ENCODE measurements at regions not wholly inside any gene's neighbourhood (a gene's known extent, or its start where the extent isn't known, plus 50 kb on each side); places are given as distances from the start of the nearest gene placed in this dataset.

DNA sequence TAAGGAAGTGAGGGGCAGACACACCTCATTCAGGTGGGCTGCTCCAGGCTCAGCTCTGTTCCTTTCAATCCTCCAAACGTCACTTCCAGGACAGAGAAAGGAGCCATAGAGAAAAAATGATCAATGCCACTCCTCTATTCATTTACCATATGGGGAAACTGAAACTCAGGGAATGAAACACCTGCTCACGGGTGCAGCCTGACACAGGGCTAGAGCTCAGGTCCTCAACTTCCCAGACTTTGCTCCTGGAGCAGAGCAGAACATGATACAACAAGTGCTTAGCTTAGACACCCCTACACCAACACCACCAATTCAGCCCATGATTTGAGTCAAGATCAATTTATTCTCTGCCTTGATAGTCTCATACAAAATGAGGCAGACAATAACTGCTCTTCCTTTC, 58.5 kb upstream of the LPP start:
- no peak overlapping the region for H3K27ac ChIP-seq
- no peak for TF ChIP-seq ZFX (IDR thresholded peaks at IDR 0.05)
- TF ChIP-seq, protein P1, sequence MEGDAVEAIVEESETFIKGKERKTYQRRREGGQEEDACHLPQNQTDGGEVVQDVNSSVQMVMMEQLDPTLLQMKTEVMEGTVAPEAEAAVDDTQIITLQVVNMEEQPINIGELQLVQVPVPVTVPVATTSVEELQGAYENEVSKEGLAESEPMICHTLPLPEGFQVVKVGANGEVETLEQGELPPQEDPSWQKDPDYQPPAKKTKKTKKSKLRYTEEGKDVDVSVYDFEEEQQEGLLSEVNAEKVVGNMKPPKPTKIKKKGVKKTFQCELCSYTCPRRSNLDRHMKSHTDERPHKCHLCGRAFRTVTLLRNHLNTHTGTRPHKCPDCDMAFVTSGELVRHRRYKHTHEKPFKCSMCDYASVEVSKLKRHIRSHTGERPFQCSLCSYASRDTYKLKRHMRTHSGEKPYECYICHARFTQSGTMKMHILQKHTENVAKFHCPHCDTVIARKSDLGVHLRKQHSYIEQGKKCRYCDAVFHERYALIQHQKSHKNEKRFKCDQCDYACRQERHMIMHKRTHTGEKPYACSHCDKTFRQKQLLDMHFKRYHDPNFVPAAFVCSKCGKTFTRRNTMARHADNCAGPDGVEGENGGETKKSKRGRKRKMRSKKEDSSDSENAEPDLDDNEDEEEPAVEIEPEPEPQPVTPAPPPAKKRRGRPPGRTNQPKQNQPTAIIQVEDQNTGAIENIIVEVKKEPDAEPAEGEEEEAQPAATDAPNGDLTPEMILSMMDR (conservative IDR thresholded peaks at IDR 0.05), result no peak

DNA sequence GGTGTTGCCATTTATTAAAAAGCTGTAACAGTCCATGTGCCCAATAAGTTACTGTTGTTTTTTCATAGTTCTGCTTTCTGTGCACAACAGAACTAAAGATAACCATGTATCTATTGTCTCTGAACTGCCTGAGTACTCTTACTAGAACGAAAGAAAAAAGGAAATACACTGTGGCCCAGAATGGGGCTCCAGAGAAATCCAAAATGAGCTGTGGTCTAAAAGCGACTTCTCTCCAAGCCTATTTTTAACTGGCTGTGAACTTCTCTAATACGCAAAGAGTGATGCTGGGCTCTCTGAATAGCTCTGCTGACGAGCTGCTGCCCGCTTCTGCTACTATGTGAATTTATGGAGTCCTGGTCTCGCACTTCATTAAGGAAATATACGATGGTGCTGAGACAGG, 56.2 kb upstream of the LPP start:
- H3K27ac ChIP-seq, result no peak overlapping the region
- TF ChIP-seq, protein P1 (conservative IDR thresholded peaks at IDR 0.05), result no peak
- TF ChIP-seq ZFX (IDR thresholded peaks at IDR 0.05), result no peak

DNA sequence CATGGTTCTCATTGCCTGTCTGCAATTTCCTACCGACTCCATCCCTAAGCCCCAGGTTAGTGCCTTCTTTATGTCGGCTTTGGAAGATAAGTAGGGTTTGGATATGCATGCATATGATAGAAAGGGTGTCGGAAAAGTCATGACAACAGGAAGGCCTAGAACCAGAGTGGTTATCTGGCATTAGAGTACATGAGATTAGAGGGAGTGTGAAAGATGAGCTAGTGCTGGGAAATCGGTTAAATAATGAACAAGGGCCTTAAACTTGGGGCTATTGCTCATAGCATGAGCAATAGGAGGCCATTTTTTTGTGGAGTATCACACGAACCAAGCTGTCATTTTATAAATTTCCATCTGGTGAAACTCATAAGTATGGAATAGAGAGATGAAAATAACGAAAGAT, 54.0 kb upstream of the LPP start:
- H3K27ac ChIP-seq, result no peak overlapping the region
- TF ChIP-seq ZFX (IDR thresholded peaks at IDR 0.05), result no peak
- TF ChIP-seq, protein P1 (conservative IDR thresholded peaks at IDR 0.05), result no peak

DNA sequence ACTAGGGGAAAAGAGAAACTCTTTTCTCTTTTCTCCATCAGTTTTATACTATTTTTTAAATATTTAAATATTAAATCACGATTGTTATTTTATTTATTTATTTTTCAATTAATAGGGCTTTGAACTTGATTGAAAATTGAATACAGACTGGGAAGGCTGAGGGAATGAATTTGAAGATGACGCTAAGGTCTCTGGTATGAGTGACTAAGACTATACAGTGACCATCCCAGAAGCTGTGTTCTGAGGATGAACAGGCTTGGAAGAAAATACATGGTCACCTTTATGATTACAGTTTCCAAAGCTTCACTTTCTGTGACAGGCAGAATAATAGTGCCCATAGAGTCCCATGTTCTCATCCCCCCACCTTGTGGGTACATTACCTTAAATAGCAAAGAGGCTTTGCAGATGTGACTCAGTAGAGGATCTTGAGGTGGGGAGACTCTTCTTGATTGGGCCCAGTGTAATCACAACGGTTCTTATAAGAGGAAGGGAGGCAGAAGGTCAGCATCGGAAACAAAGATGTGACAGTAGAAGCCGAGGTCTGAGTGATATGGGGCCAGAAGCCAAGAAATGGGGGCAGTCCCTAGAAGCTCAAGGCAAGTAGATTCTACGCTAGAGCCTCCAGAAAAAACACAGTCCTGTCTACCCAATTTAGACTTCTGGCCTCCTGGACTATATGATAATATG, 51.0 kb upstream of the LPP start:
- no peak for TF ChIP-seq ZFX (IDR thresholded peaks at IDR 0.05)
- TF ChIP-seq, protein P1 (conservative IDR thresholded peaks at IDR 0.05), result no peak
- H3K27ac ChIP-seq, result no peak overlapping the region

DNA sequence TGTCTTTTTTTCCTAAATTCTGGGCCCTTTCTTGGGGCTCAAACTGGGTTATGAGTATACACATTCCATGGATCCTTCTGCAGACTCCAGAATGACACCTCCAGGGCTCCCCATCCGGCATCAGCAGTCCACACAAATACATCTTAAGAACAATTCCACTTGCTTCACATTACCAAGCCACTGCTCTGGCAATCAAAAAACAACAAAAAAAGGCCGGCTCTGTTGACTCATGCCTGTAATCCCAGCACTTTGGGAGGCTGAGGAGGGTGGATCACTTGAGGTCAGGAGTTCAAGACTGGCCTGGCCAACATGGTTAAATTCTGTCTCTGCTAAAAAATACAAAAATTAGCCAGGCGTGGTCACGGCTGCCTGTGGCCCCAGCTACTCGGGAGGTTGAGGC, 49.9 kb upstream of the LPP start:
- no peak overlapping the region for H3K27ac ChIP-seq
- TF ChIP-seq ZFX (IDR thresholded peaks at IDR 0.05), result no peak
- TF ChIP-seq, protein P1 (conservative IDR thresholded peaks at IDR 0.05), result no peak
